ENCODE measurements at regions not wholly inside any gene's neighbourhood (a gene's known extent, or its start where the extent isn't known, plus 50 kb on each side); places are given as distances from the start of the nearest gene placed in this dataset.

GRCh38 chr21:25459365-25459764, 147.9 kb downstream of the MRPL39 start:
- Histone ChIP-seq H2BK20ac (ENCODE audit: low read length) (no peak overlapping the region), H4K20me1 (replicated peaks in 1 of 2; ENCODE audit: control insufficient read depth in 1 of 2, insufficient read depth in 2 of 2, low read length in 2 of 2) (no peaks in the 10 kb centered on the region), H2AFZ (ENCODE audit: low read length) (no peak overlapping the region), H4K5ac (ENCODE audit: insufficient read length, low read depth, low read length) (no peak overlapping the region), H2BK120ac (replicated peaks; ENCODE audit: low read depth, low read length) (no peak overlapping the region), H3K4me1 (replicated peaks in 1 of 4; ENCODE audit: control insufficient read depth in 3 of 4, insufficient read depth in 4 of 4, low read length in 3 of 4) (no peaks in the 10 kb centered on the region), H4K91ac (replicated peaks; ENCODE audit: insufficient read length, low read length) (no peak overlapping the region), H3K23me2 (ENCODE audit: low read depth, low read length) (no peaks in the 10 kb centered on the region), H3K79me1 (ENCODE audit: low read depth, low read length) (no peaks in the 10 kb centered on the region), H3K56ac (replicated peaks; ENCODE audit: insufficient read length, low read depth, low read length) (no peak overlapping the region), H3K14ac (ENCODE audit: insufficient read length) (no peak overlapping the region), H3K27ac (ENCODE audit: low read depth, low read length) (no peak overlapping the region), H3K4me2 (ENCODE audit: insufficient read depth in 1 of 2, low read depth in 2 of 2, low read length in 2 of 2) (no peak overlapping the region), H3K79me2 (ENCODE audit: control insufficient read depth in 1 of 2, insufficient read depth in 2 of 2, low read length in 2 of 2) (no peaks in the 10 kb centered on the region), H3K18ac (ENCODE audit: extremely low read depth, low read length) (no peak overlapping the region), H3K27me3 (replicated peaks in 1 of 4; ENCODE audit: control insufficient read depth in 3 of 4, extremely low read depth in 1 of 4, insufficient read depth in 3 of 4, low read length in 3 of 4) (no peaks in the 10 kb centered on the region; a peak in 1 of 7 replicates), H3K4me3 (ENCODE audit: extremely low read depth in 1 of 4, insufficient read depth in 2 of 4, low read depth in 3 of 4, low read length in 4 of 4) (no peak overlapping the region), H2BK5ac (ENCODE audit: low read depth, low read length) (no peak overlapping the region), H3K23ac (ENCODE audit: insufficient read length) (no peak overlapping the region), H4K8ac (ENCODE audit: extremely low read depth, insufficient read depth, low read length) (no peak overlapping the region), H3K36me3 (ENCODE audit: control insufficient read depth in 2 of 4, insufficient read depth in 4 of 4, low read length in 3 of 4) (no peaks in the 10 kb centered on the region), H3K4ac (replicated peaks; ENCODE audit: insufficient read length, low read depth, low read length) (no peak overlapping the region), H2BK12ac (ENCODE audit: low read depth, low read length) (no peak overlapping the region), H2BK15ac (ENCODE audit: low read length) (no peak overlapping the region), H3K9ac (replicated peaks in 1 of 4; ENCODE audit: extremely low read depth in 1 of 4, low read depth in 3 of 4, low read length in 3 of 4) (no peak overlapping the region), H3K9me3 (ENCODE audit: insufficient read depth in 2 of 2, low read depth in 1 of 2, low read length in 1 of 2) (no peaks in the 10 kb centered on the region), H2AK5ac (ENCODE audit: low read depth, low read length) (no peak overlapping the region)
- CTCF ChIA-PET (ENCODE audit: partially characterized antibody), result no interaction called here
- DNase-seq (ENCODE audit: low read depth in 1 of 2, low spot score in 2 of 2), result no peak
- FAIRE-seq, result no peak
- POLR2A ChIA-PET (ENCODE audit: partially characterized antibody), result no interaction called here
- TF ChIP-seq BACH1 (IDR thresholded peaks at IDR 0.05; ENCODE audit: low read length) (no peak), CTBP2 (IDR thresholded peaks at IDR 0.05; ENCODE audit: borderline replicate concordance, insufficient read depth, insufficient read length, low read length) (no peak), SP1 (IDR thresholded peaks at IDR 0.05; ENCODE audit: low read depth, low read length) (no peak), ASH2L (IDR thresholded peaks at IDR 0.05; ENCODE audit: low read length) (no peak), SIN3A (conservative IDR thresholded peaks at IDR 0.05 in 1 of 2, IDR thresholded peaks at IDR 0.05 in 1 of 2; ENCODE audit: low read depth in 1 of 2, low read length in 2 of 2) (no peak), GTF2F1 (IDR thresholded peaks at IDR 0.05; ENCODE audit: borderline replicate concordance, low read depth, low read length) (no peak), EGR1 (IDR thresholded peaks at IDR 0.05; ENCODE audit: borderline replicate concordance, low read depth, low read length) (no peak), RAD21 (IDR thresholded peaks at IDR 0.05 in 1 of 2, conservative IDR thresholded peaks at IDR 0.05 in 1 of 2; ENCODE audit: low read depth in 2 of 2, low read length in 2 of 2) (no peak), CEBPB (IDR thresholded peaks at IDR 0.05; ENCODE audit: low read depth, low read length) (no peak), SRF (IDR thresholded peaks at IDR 0.05; ENCODE audit: low read depth, low read length) (no peak)
- TF ChIP-seq, protein P1, sequence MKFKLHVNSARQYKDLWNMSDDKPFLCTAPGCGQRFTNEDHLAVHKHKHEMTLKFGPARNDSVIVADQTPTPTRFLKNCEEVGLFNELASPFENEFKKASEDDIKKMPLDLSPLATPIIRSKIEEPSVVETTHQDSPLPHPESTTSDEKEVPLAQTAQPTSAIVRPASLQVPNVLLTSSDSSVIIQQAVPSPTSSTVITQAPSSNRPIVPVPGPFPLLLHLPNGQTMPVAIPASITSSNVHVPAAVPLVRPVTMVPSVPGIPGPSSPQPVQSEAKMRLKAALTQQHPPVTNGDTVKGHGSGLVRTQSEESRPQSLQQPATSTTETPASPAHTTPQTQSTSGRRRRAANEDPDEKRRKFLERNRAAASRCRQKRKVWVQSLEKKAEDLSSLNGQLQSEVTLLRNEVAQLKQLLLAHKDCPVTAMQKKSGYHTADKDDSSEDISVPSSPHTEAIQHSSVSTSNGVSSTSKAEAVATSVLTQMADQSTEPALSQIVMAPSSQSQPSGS (IDR thresholded peaks at IDR 0.05; ENCODE audit: low read length), result no peak
